Central memory CD8-positive, alpha-beta T cell (primary cell): ENCODE measurements at regions not wholly inside any gene's neighbourhood (a gene's known extent, or its start where the extent isn't known, plus 50 kb on each side); places are given as distances from the start of the nearest gene placed in this dataset.
"Not testable (repeated sequence)": the region's sequence is repeated elsewhere in the genome, so short reads cannot be mapped to it uniquely, and the experiment has no call there.

Source experiments
- ATAC-seq: fragments of 150-1000 bp; cut with Tn5 transposase; replicated peaks from 2 replicates; pipeline ENCODE4 v1.10.0; 2022; ENCODE audit warnings: mild to moderate bottlenecking, moderate FRiP score, moderate number of reproducible peaks; ENCODE audit not compliant: poor library complexity, severe bottlenecking; ENCODE audit errors: extremely low read depth
- DNase-seq, 2 donors: peaks; one replicate each; pipeline ENCODE4 v3.0.0; 2021; ENCODE audit warnings: low spot score in 2 of 2
- H3K27ac Mint-ChIP-seq: one replicate; pipeline ENCODE4 v1.8.0; 2022; ENCODE audit warnings: low read depth, mild to moderate bottlenecking, moderate library complexity, mixed read lengths
- H3K27me3 Mint-ChIP-seq: one replicate; pipeline ENCODE4 v1.8.0; 2022; ENCODE audit warnings: mixed read lengths
- H3K36me3 Mint-ChIP-seq: one replicate; pipeline ENCODE4 v1.8.0; 2022; ENCODE audit warnings: mild to moderate bottlenecking, moderate library complexity, mixed read lengths; ENCODE audit not compliant: insufficient read depth
- H3K4me1 Mint-ChIP-seq: one replicate; pipeline ENCODE4 v1.8.0; 2022; ENCODE audit warnings: mixed read lengths
- H3K4me3 Mint-ChIP-seq: one replicate; pipeline ENCODE4 v1.8.0; 2022; ENCODE audit warnings: mild to moderate bottlenecking, moderate library complexity, mixed read lengths
- H3K9me3 Mint-ChIP-seq: one replicate; pipeline ENCODE4 v1.8.0; 2022; ENCODE audit warnings: mixed read lengths

GRCh38 chr5:135263022-135263668, 135.9 kb downstream of the MACROH2A1 start:
- DNase-seq (no peak), ATAC-seq (no peak)
- H3K9me3 Mint-ChIP-seq: no peaks in the 10 kb centered on the region
- no peaks in the 10 kb centered on the region for H3K36me3 Mint-ChIP-seq
- no peak overlapping the region for H3K4me3 Mint-ChIP-seq
- no peak overlapping the region for H3K27ac Mint-ChIP-seq
- H3K27me3 Mint-ChIP-seq: peaks cover 67% of the 10 kb centered on the region
- no peaks in the 10 kb centered on the region for H3K4me1 Mint-ChIP-seq

GRCh38 chr5:135262364-135262763, 136.7 kb downstream of the MACROH2A1 start:
- Mint-ChIP-seq H3K9me3 (no peaks in the 10 kb centered on the region), H3K27ac (no peak overlapping the region), H3K36me3 (no peaks in the 10 kb centered on the region), H3K4me3 (no peak overlapping the region), H3K27me3 (peaks cover 65% of the 10 kb centered on the region), H3K4me1 (no peaks in the 10 kb centered on the region)
- DNase-seq: no peak
- no peak for ATAC-seq

- not testable (repeated sequence) for H3K4me3 Mint-ChIP-seq, H3K27ac Mint-ChIP-seq, H3K36me3 Mint-ChIP-seq, DNase-seq, H3K4me1 Mint-ChIP-seq, ATAC-seq, H3K9me3 Mint-ChIP-seq
- peaks cover 61% of the 10 kb centered on the region for H3K27me3 Mint-ChIP-seq
These were observed 138.9 kb downstream of the MACROH2A1 start for GRCh38 chr5:135260108-135260507.

GRCh38 chr5:135255461-135256178, 143.4 kb downstream of the MACROH2A1 start:
- no peak overlapping the region for H3K27ac Mint-ChIP-seq
- DNase-seq (no peak), ATAC-seq (no peak)
- peaks cover 53% of the 10 kb centered on the region for H3K27me3 Mint-ChIP-seq
- no peak overlapping the region for H3K4me3 Mint-ChIP-seq
- no peaks in the 10 kb centered on the region for H3K36me3 Mint-ChIP-seq
- no peaks in the 10 kb centered on the region for H3K4me1 Mint-ChIP-seq
- peaks cover 4% of the 10 kb centered on the region for H3K9me3 Mint-ChIP-seq

- H3K4me3 Mint-ChIP-seq: no peak overlapping the region
- DNase-seq (no peak), ATAC-seq (no peak)
- H3K4me1 Mint-ChIP-seq: no peaks in the 10 kb centered on the region
- H3K27me3 Mint-ChIP-seq: peaks cover 39% of the 10 kb centered on the region
- H3K36me3 Mint-ChIP-seq: no peaks in the 10 kb centered on the region
- H3K9me3 Mint-ChIP-seq: peaks cover 4% of the 10 kb centered on the region
- H3K27ac Mint-ChIP-seq: no peak overlapping the region
These were observed 144.8 kb downstream of the MACROH2A1 start for GRCh38 chr5:135254183-135254582.

- Mint-ChIP-seq H3K4me3 (no peak overlapping the region), H3K27ac (no peak overlapping the region), H3K4me1 (no peaks in the 10 kb centered on the region), H3K9me3 (peaks cover 4% of the 10 kb centered on the region), H3K36me3 (no peaks in the 10 kb centered on the region), H3K27me3 (peaks cover 39% of the 10 kb centered on the region)
- DNase-seq: no peak
- no peak for ATAC-seq
These were observed 145.3 kb downstream of the MACROH2A1 start for GRCh38 chr5:135253601-135254178.

- Mint-ChIP-seq H3K9me3 (peaks cover 4% of the 10 kb centered on the region), H3K36me3 (no peaks in the 10 kb centered on the region), H3K4me1 (no peaks in the 10 kb centered on the region), H3K27me3 (peaks cover 26% of the 10 kb centered on the region), H3K27ac (no peak overlapping the region), H3K4me3 (no peak overlapping the region)
- ATAC-seq (no peak), DNase-seq (peak in 1 of 2 donors; percentile 7)
These were observed 147.9 kb downstream of the MACROH2A1 start for GRCh38 chr5:135251093-135251492.

- Mint-ChIP-seq H3K36me3 (no peaks in the 10 kb centered on the region), H3K27ac (no peak overlapping the region), H3K4me3 (no peak overlapping the region), H3K27me3 (peaks cover 21% of the 10 kb centered on the region), H3K4me1 (no peaks in the 10 kb centered on the region), H3K9me3 (peaks cover 4% of the 10 kb centered on the region)
- ATAC-seq: no peak
- no peak for DNase-seq
These were observed 148.4 kb downstream of the MACROH2A1 start for GRCh38 chr5:135250671-135251070.

- Mint-ChIP-seq H3K9me3 (peaks cover 4% of the 10 kb centered on the region), H3K4me1 (no peaks in the 10 kb centered on the region), H3K4me3 (no peak overlapping the region), H3K27me3 (peaks cover 11% of the 10 kb centered on the region), H3K27ac (no peak overlapping the region), H3K36me3 (no peaks in the 10 kb centered on the region)
- DNase-seq (no peak), ATAC-seq (no peak)
These were observed 149.4 kb downstream of the MACROH2A1 start for GRCh38 chr5:135249658-135250057.

GRCh38 chr5:135248801-135249231, 150.2 kb downstream of the MACROH2A1 start:
- H3K9me3 Mint-ChIP-seq: peaks cover 4% of the 10 kb centered on the region
- peaks cover 3% of the 10 kb centered on the region for H3K27me3 Mint-ChIP-seq
- DNase-seq: peak; percentile 1 to 5
- no peaks in the 10 kb centered on the region for H3K36me3 Mint-ChIP-seq
- H3K4me1 Mint-ChIP-seq: no peaks in the 10 kb centered on the region
- no peak overlapping the region for H3K4me3 Mint-ChIP-seq
- no peak for ATAC-seq
- no peak overlapping the region for H3K27ac Mint-ChIP-seq

GRCh38 chr5:135246923-135247795, 151.9 kb downstream of the MACROH2A1 start:
- H3K4me1 Mint-ChIP-seq: no peaks in the 10 kb centered on the region
- H3K9me3 Mint-ChIP-seq: peaks cover 4% of the 10 kb centered on the region
- DNase-seq (peak in 1 of 2 donors; percentile 11), ATAC-seq (no peak)
- H3K27ac Mint-ChIP-seq: no peak overlapping the region
- H3K36me3 Mint-ChIP-seq: no peaks in the 10 kb centered on the region
- H3K4me3 Mint-ChIP-seq: no peak overlapping the region
- no peaks in the 10 kb centered on the region for H3K27me3 Mint-ChIP-seq

GRCh38 chr5:135246605-135246922, 152.5 kb downstream of the MACROH2A1 start:
- peaks cover 4% of the 10 kb centered on the region for H3K9me3 Mint-ChIP-seq
- DNase-seq: peak in 1 of 2 donors; percentile 2

More at GRCh38 chr5:135246605-135246922, 152.5 kb downstream of the MACROH2A1 start:
- Mint-ChIP-seq H3K27ac (no peak overlapping the region), H3K27me3 (no peaks in the 10 kb centered on the region), H3K4me3 (no peak overlapping the region), H3K36me3 (no peaks in the 10 kb centered on the region), H3K4me1 (no peaks in the 10 kb centered on the region)
- ATAC-seq: no peak
